ENCODE measurements at regions not wholly inside any gene's neighbourhood (a gene's known extent, or its start where the extent isn't known, plus 50 kb on each side); places are given as distances from the start of the nearest gene placed in this dataset.

GRCh38 chr6:40340196-40340595 is 247.0 kb downstream of the LRFN2 start:
- no peak for TF ChIP-seq EZH2phosphoT487 (IDR thresholded peaks at IDR 0.05; ENCODE audit: low read depth, severe bottlenecking, unreplicated experiment)
- TF ChIP-seq CTCF (IDR thresholded peaks at IDR 0.05; ENCODE audit: poor library complexity), result no peak
- no peak for TF ChIP-seq EZH2 (IDR thresholded peaks at IDR 0.05; ENCODE audit: borderline replicate concordance)
